Right lobe of liver (tissue), 6 donors: ENCODE measurements at regions not wholly inside any gene's neighbourhood (a gene's known extent, or its start where the extent isn't known, plus 50 kb on each side); places are given as distances from the start of the nearest gene placed in this dataset.

Source experiments
- ATAC-seq, 4 donors: fragments of 200-7000 bp; cut with Tn5 transposase; one replicate each; pipeline ENCODE4 v1.9.1; 2020; ENCODE audit warnings: mild to moderate bottlenecking in 4 of 4, moderate library complexity in 4 of 4
- DNase-seq, 3 donors: peaks; one replicate each; pipeline ENCODE4 v3.0.0-alpha.2; 2020
- H3K27ac ChIP-seq, 3 donors: fragments of 200-600 bp; one replicate each; pipeline ENCODE4 v1.8.0; 2022
- H3K27me3 ChIP-seq, 2 donors: fragments of 200-600 bp; one replicate each; pipeline ENCODE4 v1.8.0; 2022
- H3K36me3 ChIP-seq, 4 donors: fragments of 200-600 bp; sonication (generic) in 1 of 4; one replicate each; pipeline versions ENCODE4 v1.5.1 to v1.8.0; 2017 to 2022; ENCODE audit warnings: control low read depth in 1 of 4
- H3K4me1 ChIP-seq, 4 donors: fragments of 200-600 bp; sonication (generic) in 1 of 4; one replicate each; pipeline versions ENCODE4 v1.5.1 to v1.8.0; 2017 to 2022; ENCODE audit warnings: control low read depth in 1 of 4
- H3K4me3 ChIP-seq, 3 donors: fragments of 200-600 bp; one replicate each; pipeline ENCODE4 v1.8.0; 2022
- H3K9me3 ChIP-seq, 4 donors: fragments of 200-600 bp; sonication (generic) in 1 of 4; one replicate each; pipeline versions ENCODE4 v1.5.1 to v1.8.0; 2017 to 2022; ENCODE audit warnings: control low read depth in 1 of 4
- POLR2A ChIP-seq: fragments of 450-650 bp; IDR thresholded peaks from one replicate; pipeline ENCODE4 v1.6.1; 2017; ENCODE audit warnings: antibody characterized with exemption, mild to moderate bottlenecking
- WGBS: methylation state at CpG from one replicate; pipeline ENCODE4 v1.1.6; 2018; ENCODE audit warnings: low coverage, low lambda C conversion rate; ENCODE audit not compliant: insufficient coverage; ENCODE audit errors: missing lambda C conversion rate; 5-methylcytosine and 5-hydroxymethylcytosine counted together
- intact Hi-C, 2 donors: fragments of 100-400 bp; cut with DNase I; formaldehyde crosslinking; loops; one replicate each; pipeline versions ENCODE4 v1.11.2 to v1.14.1; 2022
- TF ChIP-seq, protein P1 (sequence below), 4 donors: fragments of 200-600 bp in 3 of 4; fragments of 450-650 bp in 1 of 4; IDR thresholded peaks; one replicate each; pipeline versions ENCODE4 v1.5.1 to v1.8.0; 2016 to 2022; ENCODE audit warnings: antibody characterized with exemption in 4 of 4, mild to moderate bottlenecking in 2 of 4
- donor health status: DM: no; HTN: yes; CAD: no.
- donor health status: DM: no; HTN: no; CAD: no.
- donor health status: DM: no; HTN: no; CAD: no.
- donor health status: DM: no; HTN: yes; CAD: no.
- donor health status: DM: no; HTN: yes; CAD: no.

DNA sequence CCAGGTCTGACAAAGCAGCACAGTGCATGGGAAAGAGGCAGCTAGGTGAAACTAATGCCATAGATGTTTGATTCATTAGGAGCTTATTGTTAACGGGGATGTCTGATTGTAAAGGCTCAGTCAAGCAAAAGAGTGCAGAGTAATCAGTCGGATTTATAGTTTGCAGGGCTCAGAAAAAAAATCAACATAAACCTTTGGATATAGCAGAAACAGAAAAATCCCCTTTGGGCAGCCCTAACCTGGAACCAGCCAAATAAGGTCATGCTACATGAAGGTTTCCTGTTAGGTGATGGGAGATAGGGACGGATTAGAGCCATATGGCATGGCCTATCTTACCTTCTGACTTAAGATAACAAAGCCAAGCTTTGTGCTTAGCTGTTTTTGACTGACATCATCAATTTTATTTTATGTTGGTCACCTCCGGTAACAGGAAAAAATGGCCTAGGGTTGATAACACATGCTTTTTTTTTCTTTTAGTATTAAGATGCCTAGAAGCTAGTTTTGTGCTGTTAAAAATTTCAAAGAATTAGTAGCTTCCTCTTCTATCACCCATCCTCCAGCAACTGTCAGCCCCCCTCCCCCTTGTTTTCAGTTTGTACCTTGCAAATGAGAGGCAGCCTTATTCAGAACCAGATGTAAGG, 60.7 kb upstream of the ZEB2 start:
- intact Hi-C loops = no loop called here
- H3K4me3 ChIP-seq = no peak overlapping the region
- DNase-seq (no peak), ATAC-seq (no peak)
- no peak overlapping the region for H3K27ac ChIP-seq
- no peaks in the 10 kb centered on the region for H3K36me3 ChIP-seq
- TF ChIP-seq POLR2A = no peak
- TF ChIP-seq, protein P1, sequence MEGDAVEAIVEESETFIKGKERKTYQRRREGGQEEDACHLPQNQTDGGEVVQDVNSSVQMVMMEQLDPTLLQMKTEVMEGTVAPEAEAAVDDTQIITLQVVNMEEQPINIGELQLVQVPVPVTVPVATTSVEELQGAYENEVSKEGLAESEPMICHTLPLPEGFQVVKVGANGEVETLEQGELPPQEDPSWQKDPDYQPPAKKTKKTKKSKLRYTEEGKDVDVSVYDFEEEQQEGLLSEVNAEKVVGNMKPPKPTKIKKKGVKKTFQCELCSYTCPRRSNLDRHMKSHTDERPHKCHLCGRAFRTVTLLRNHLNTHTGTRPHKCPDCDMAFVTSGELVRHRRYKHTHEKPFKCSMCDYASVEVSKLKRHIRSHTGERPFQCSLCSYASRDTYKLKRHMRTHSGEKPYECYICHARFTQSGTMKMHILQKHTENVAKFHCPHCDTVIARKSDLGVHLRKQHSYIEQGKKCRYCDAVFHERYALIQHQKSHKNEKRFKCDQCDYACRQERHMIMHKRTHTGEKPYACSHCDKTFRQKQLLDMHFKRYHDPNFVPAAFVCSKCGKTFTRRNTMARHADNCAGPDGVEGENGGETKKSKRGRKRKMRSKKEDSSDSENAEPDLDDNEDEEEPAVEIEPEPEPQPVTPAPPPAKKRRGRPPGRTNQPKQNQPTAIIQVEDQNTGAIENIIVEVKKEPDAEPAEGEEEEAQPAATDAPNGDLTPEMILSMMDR (IDR thresholded peaks at IDR 0.05) = no peak
- H3K9me3 ChIP-seq = no peaks in the 10 kb centered on the region
- 44% methylated on average over 4 of the region's 4 CpGs for WGBS
- H3K4me1 ChIP-seq = no peaks in the 10 kb centered on the region
- no peaks in the 10 kb centered on the region for H3K27me3 ChIP-seq

DNA sequence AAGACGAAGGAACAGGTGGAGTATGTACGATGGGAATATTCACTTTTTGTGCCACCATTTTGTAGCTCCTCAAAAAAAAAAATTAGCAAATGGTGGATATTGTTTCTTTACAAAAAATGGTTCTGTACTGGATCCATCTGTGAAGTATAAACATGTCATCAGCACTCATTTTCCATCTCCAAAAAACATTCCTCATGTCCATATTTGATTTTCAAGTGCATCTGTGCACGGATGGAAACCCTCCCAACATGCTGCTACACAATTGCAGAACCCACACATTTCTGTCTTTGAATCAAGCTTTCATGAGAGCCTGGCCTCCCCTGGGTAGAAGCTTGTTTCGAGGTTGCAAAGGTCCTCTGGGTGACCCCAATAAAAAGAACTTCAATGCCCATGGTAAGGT, 59.6 kb upstream of the ZEB2 start:
- intact Hi-C loops = no loop called here
- Histone ChIP-seq H3K27me3 (no peaks in the 10 kb centered on the region), H3K27ac (no peak overlapping the region), H3K4me3 (no peak overlapping the region), H3K4me1 (no peaks in the 10 kb centered on the region), H3K36me3 (no peaks in the 10 kb centered on the region), H3K9me3 (no peaks in the 10 kb centered on the region)
- 79% methylated on average over 4 of the region's 4 CpGs for WGBS
- no peak for TF ChIP-seq POLR2A
- TF ChIP-seq, protein P1 (IDR thresholded peaks at IDR 0.05) = no peak
- DNase-seq = no peak
- ATAC-seq = no peak

DNA sequence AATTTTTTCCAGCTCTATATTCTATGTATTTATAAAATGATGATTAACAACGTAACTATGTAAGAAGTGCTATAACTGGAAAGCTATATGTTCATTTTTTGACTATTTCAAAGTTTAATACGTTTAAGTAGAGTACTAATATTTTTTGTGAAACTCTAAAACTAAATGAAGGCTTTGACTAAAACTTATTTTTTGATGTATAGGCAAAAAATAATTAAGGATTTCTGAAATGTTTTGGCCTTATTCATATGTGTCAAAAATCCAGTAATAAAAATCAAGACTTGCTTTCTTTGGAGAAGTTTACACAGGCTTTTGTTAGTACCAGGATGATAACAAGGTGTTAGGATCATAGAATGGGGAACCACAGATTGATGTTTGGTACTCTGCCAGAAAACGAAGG, 58.2 kb upstream of the ZEB2 start:
- no peaks in the 10 kb centered on the region for H3K36me3 ChIP-seq
- no peaks in the 10 kb centered on the region for H3K4me1 ChIP-seq
- intact Hi-C loops = no loop called here
- TF ChIP-seq, protein P1 (IDR thresholded peaks at IDR 0.05) = no peak
- TF ChIP-seq POLR2A = no peak
- H3K27ac ChIP-seq = no peak overlapping the region
- no peaks in the 10 kb centered on the region for H3K27me3 ChIP-seq
- ATAC-seq (no peak), DNase-seq (no peak)
- WGBS = 44% methylated on average over 3 of the region's 3 CpGs
- H3K4me3 ChIP-seq = no peak overlapping the region
- H3K9me3 ChIP-seq = no peaks in the 10 kb centered on the region

GRCh38 chr2:144572977-144573376, 53.1 kb upstream of the ZEB2 start:
- no peaks in the 10 kb centered on the region for H3K27me3 ChIP-seq

More at GRCh38 chr2:144572977-144573376, 53.1 kb upstream of the ZEB2 start:
- Histone ChIP-seq H3K27ac (no peak overlapping the region), H3K4me3 (no peak overlapping the region), H3K9me3 (no peaks in the 10 kb centered on the region), H3K4me1 (no peaks in the 10 kb centered on the region), H3K36me3 (no peaks in the 10 kb centered on the region)
- intact Hi-C loops = no loop called here
- no peak for ATAC-seq
- TF ChIP-seq, protein P1 (IDR thresholded peaks at IDR 0.05) = no peak
- TF ChIP-seq POLR2A = no peak
- no peak for DNase-seq
